ENCODE measurements at regions not wholly inside any gene's neighbourhood (a gene's known extent, or its start where the extent isn't known, plus 50 kb on each side); places are given as distances from the start of the nearest gene placed in this dataset.

- TF ChIP-seq ATF7-NPFF (CRISPR knock-in tag; IDR thresholded peaks at IDR 0.05; ENCODE audit: low read depth) (no peak), ZNF180 (CRISPR knock-in tag; IDR thresholded peaks at IDR 0.05; ENCODE audit: borderline replicate concordance, low read depth) (no peak), MTF2 (CRISPR knock-in tag; IDR thresholded peaks at IDR 0.05; ENCODE audit: borderline replicate concordance) (no peak), NAIF1 (CRISPR knock-in tag; IDR thresholded peaks at IDR 0.05; ENCODE audit: borderline replicate concordance) (no peak), DZIP1 (CRISPR knock-in tag; IDR thresholded peaks at IDR 0.05) (no peak), MAZ (IDR thresholded peaks at IDR 0.05; ENCODE audit: borderline replicate concordance, low read depth, low read length) (no peak), MAZ (CRISPR knock-in tag; IDR thresholded peaks at IDR 0.05; ENCODE audit: low read depth) (no peak), MED8 (CRISPR knock-in tag; IDR thresholded peaks at IDR 0.05; ENCODE audit: insufficient replicate concordance) (no peak), SMAD9 (CRISPR knock-in tag; IDR thresholded peaks at IDR 0.05) (no peak), HOXD1 (CRISPR knock-in tag; IDR thresholded peaks at IDR 0.05) (no peak), ZNF143 (CRISPR knock-in tag; IDR thresholded peaks at IDR 0.05) (no peak), CBX2 (IDR thresholded peaks at IDR 0.05; ENCODE audit: low read depth, low read length) (no peak), CBX2 (CRISPR knock-in tag; IDR thresholded peaks at IDR 0.05; ENCODE audit: low read depth) (no peak), ZNF776 (CRISPR knock-in tag; IDR thresholded peaks at IDR 0.05) (no peak), BCLAF1 (IDR thresholded peaks at IDR 0.05) (no peak), MED1 (CRISPR knock-in tag; IDR thresholded peaks at IDR 0.05) (peak; percentile 51), ZNF124 (CRISPR knock-in tag; IDR thresholded peaks at IDR 0.05) (no peak), ATF6 (CRISPR knock-in tag; conservative IDR thresholded peaks at IDR 0.05) (no peak), ZBTB8A (CRISPR knock-in tag; IDR thresholded peaks at IDR 0.05; ENCODE audit: borderline replicate concordance, low read depth) (no peak), ZNF816 (CRISPR knock-in tag; IDR thresholded peaks at IDR 0.05; ENCODE audit: borderline replicate concordance) (peak; percentile 99), ATM (IDR thresholded peaks at IDR 0.05; ENCODE audit: borderline replicate concordance) (no peak), ZMAT5 (CRISPR knock-in tag; IDR thresholded peaks at IDR 0.05; ENCODE audit: borderline replicate concordance, low read depth) (no peak), ZNF20 (CRISPR knock-in tag; IDR thresholded peaks at IDR 0.05) (no peak)
These were observed 71.8 kb upstream of the ARHGAP29 start (continued) for GRCh38 chr1:94309216-94309615.

All from HepG2 (cell line).